Mesothelial cell of epicardium (in vitro differentiated cells): ENCODE measurements at regions not wholly inside any gene's neighbourhood (a gene's known extent, or its start where the extent isn't known, plus 50 kb on each side); places are given as distances from the start of the nearest gene placed in this dataset.

Experiments
- DNase-seq, 2 experiments: peaks; one replicate each; pipeline ENCODE4 v3.0.0; 2021; ENCODE audit warnings: low spot score in 2 of 2; ENCODE audit not compliant: unreplicated experiment in 2 of 2
- H3K27ac Mint-ChIP-seq: 2 replicates; pipeline ENCODE4 v1.8.0; 2021; ENCODE audit warnings: mixed read lengths
- H3K27me3 Mint-ChIP-seq: 2 replicates; pipeline ENCODE4 v1.8.0; 2021; ENCODE audit warnings: low read depth, mixed read lengths
- H3K36me3 Mint-ChIP-seq: 2 replicates; pipeline ENCODE4 v1.8.0; 2021; ENCODE audit warnings: mixed read lengths
- H3K4me1 Mint-ChIP-seq: 2 replicates; pipeline ENCODE4 v1.8.0; 2021; ENCODE audit warnings: mixed read lengths
- H3K4me3 Mint-ChIP-seq: 2 replicates; pipeline ENCODE4 v1.8.0; 2021; ENCODE audit warnings: mild to moderate bottlenecking, moderate library complexity, mixed read lengths
- H3K9me3 Mint-ChIP-seq: 2 replicates; pipeline ENCODE4 v1.8.0; 2021; ENCODE audit warnings: mixed read lengths
- TF ChIP-seq, protein P1 (sequence below): fragments of 200-600 bp; sonication (generic); IDR thresholded peaks from one replicate; pipeline ENCODE4 v1.5.0; 2021; ENCODE audit warnings: antibody characterized with exemption; ENCODE audit not compliant: unreplicated experiment

GRCh38 chr4:35252866-35253265, 991.4 kb downstream of the ARAP2 start:
- H3K36me3 Mint-ChIP-seq: no peaks in the 10 kb centered on the region
- H3K4me3 Mint-ChIP-seq: no peak overlapping the region
- no peak overlapping the region for H3K27ac Mint-ChIP-seq
- H3K27me3 Mint-ChIP-seq: no peaks in the 10 kb centered on the region
- H3K9me3 Mint-ChIP-seq: peaks cover 6% of the 10 kb centered on the region
- H3K4me1 Mint-ChIP-seq: peaks cover 10% of the 10 kb centered on the region
- TF ChIP-seq, protein P1, sequence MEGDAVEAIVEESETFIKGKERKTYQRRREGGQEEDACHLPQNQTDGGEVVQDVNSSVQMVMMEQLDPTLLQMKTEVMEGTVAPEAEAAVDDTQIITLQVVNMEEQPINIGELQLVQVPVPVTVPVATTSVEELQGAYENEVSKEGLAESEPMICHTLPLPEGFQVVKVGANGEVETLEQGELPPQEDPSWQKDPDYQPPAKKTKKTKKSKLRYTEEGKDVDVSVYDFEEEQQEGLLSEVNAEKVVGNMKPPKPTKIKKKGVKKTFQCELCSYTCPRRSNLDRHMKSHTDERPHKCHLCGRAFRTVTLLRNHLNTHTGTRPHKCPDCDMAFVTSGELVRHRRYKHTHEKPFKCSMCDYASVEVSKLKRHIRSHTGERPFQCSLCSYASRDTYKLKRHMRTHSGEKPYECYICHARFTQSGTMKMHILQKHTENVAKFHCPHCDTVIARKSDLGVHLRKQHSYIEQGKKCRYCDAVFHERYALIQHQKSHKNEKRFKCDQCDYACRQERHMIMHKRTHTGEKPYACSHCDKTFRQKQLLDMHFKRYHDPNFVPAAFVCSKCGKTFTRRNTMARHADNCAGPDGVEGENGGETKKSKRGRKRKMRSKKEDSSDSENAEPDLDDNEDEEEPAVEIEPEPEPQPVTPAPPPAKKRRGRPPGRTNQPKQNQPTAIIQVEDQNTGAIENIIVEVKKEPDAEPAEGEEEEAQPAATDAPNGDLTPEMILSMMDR: no peak
- DNase-seq: no peak

GRCh38 chr4:35253331-35253730, 991.0 kb downstream of the ARAP2 start:
- Mint-ChIP-seq H3K36me3 (no peaks in the 10 kb centered on the region), H3K27ac (no peak overlapping the region), H3K4me1 (peaks cover 10% of the 10 kb centered on the region), H3K4me3 (no peak overlapping the region), H3K9me3 (peaks cover 6% of the 10 kb centered on the region), H3K27me3 (no peaks in the 10 kb centered on the region)
- no peak for DNase-seq
- TF ChIP-seq, protein P1: no peak

DNA sequence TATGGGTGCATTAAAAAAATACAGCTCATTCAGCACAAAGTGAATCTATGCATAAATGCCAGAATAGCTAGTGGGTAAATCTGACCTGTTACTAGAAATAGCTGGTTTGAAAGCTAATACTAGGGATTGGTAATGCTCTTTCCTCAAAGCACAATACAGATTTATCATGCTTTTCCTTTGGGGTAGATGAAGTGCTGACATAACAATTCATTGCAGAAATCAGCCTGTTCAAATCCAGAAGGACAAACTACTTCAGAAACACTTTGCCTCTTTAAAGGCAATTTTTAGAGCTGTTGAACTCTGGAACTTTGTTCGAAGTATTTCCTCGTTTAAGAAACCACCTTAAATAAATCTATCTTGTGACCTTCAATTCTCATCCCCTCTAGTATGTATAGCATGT, 957.9 kb downstream of the ARAP2 start:
- peaks cover 6% of the 10 kb centered on the region for H3K9me3 Mint-ChIP-seq
- TF ChIP-seq, protein P1: no peak

GRCh38 chr4:35300996-35301774, 943.1 kb downstream of the ARAP2 start:
- TF ChIP-seq, protein P1: no peak
- DNase-seq: no peak
- Mint-ChIP-seq H3K27ac (no peak overlapping the region), H3K9me3 (no peaks in the 10 kb centered on the region), H3K36me3 (no peaks in the 10 kb centered on the region), H3K4me1 (no peaks in the 10 kb centered on the region), H3K27me3 (no peaks in the 10 kb centered on the region), H3K4me3 (no peak overlapping the region)

More for the DNA sequence above, 957.9 kb downstream of the ARAP2 start:
- DNase-seq: no peak
- Mint-ChIP-seq H3K4me1 (no peaks in the 10 kb centered on the region), H3K36me3 (no peaks in the 10 kb centered on the region), H3K27me3 (no peaks in the 10 kb centered on the region), H3K27ac (no peak overlapping the region), H3K4me3 (no peak overlapping the region)

- H3K27me3 Mint-ChIP-seq: no peaks in the 10 kb centered on the region
Measured at GRCh38 chr4:35315419-35315818, 928.9 kb downstream of the ARAP2 start.

More at GRCh38 chr4:35315419-35315818, 928.9 kb downstream of the ARAP2 start:
- H3K4me3 Mint-ChIP-seq: no peak overlapping the region
- H3K27ac Mint-ChIP-seq: no peak overlapping the region
- no peak for DNase-seq
- H3K36me3 Mint-ChIP-seq: no peaks in the 10 kb centered on the region
- H3K4me1 Mint-ChIP-seq: no peaks in the 10 kb centered on the region
- TF ChIP-seq, protein P1: no peak
- peaks cover 12% of the 10 kb centered on the region for H3K9me3 Mint-ChIP-seq
